Activated B cell treated with CpG ODN at 0.5 μM for 24 hours (primary cell): ENCODE measurements at regions not wholly inside any gene's neighbourhood (a gene's known extent, or its start where the extent isn't known, plus 50 kb on each side); places are given as distances from the start of the nearest gene placed in this dataset.

Experiments
- ATAC-seq: fragments of 200-7000 bp; cut with Tn5 transposase; one replicate; pipeline ENCODE4 v1.10.0; 2021; ENCODE audit warnings: low read depth, mild to moderate bottlenecking, moderate library complexity
- CTCF ChIA-PET: fragments of 350-600 bp; sonication (Branson Sonifier 250); formaldehyde crosslinking; loops from one replicate; lab custom pipeline; 2021; ENCODE audit warnings: antibody characterized with exemption; lab: Charles Lee
- POLR2A ChIA-PET: fragments of 350-600 bp; sonication (Branson Sonifier 250); formaldehyde crosslinking; loops from one replicate; lab custom pipeline; 2021; ENCODE audit warnings: antibody characterized with exemption; lab: Charles Lee
- DNase-seq: peaks from one replicate; pipeline ENCODE4 v3.0.0; 2022
- H3K27ac Mint-ChIP-seq: one replicate; pipeline ENCODE4 v1.8.0; 2020; ENCODE audit warnings: mixed read lengths
- H3K27me3 Mint-ChIP-seq: one replicate; pipeline ENCODE4 v1.8.0; 2021; ENCODE audit warnings: mixed read lengths
- H3K36me3 Mint-ChIP-seq: one replicate; pipeline ENCODE4 v1.8.0; 2021; ENCODE audit warnings: low read depth, mixed read lengths
- H3K4me1 Mint-ChIP-seq: one replicate; pipeline ENCODE4 v1.8.0; 2021; ENCODE audit warnings: mixed read lengths
- H3K4me3 Mint-ChIP-seq: one replicate; pipeline ENCODE4 v1.8.0; 2020; ENCODE audit warnings: mild to moderate bottlenecking, mixed read lengths
- H3K9me3 Mint-ChIP-seq: one replicate; pipeline ENCODE4 v1.8.0; 2020; ENCODE audit warnings: mixed read lengths
- intact Hi-C: fragments of 100-400 bp; cut with micrococcal nuclease; formaldehyde crosslinking; loops from one replicate; pipeline ENCODE4 v1.15.1; 2024
- TF ChIP-seq, protein P1 (sequence below): fragments of 200-600 bp; IDR thresholded peaks from one replicate; pipeline ENCODE4 v1.8.0; 2022; ENCODE audit warnings: antibody characterized with exemption, mild to moderate bottlenecking

- Mint-ChIP-seq H3K9me3 (peaks cover 1% of the 10 kb centered on the region), H3K4me1 (no peaks in the 10 kb centered on the region), H3K27ac (no peak overlapping the region), H3K36me3 (no peaks in the 10 kb centered on the region), H3K27me3 (no peaks in the 10 kb centered on the region), H3K4me3 (no peak overlapping the region)
- ATAC-seq (no peak), DNase-seq (no peak)
- POLR2A ChIA-PET: no interaction called here
- TF ChIP-seq, protein P1, sequence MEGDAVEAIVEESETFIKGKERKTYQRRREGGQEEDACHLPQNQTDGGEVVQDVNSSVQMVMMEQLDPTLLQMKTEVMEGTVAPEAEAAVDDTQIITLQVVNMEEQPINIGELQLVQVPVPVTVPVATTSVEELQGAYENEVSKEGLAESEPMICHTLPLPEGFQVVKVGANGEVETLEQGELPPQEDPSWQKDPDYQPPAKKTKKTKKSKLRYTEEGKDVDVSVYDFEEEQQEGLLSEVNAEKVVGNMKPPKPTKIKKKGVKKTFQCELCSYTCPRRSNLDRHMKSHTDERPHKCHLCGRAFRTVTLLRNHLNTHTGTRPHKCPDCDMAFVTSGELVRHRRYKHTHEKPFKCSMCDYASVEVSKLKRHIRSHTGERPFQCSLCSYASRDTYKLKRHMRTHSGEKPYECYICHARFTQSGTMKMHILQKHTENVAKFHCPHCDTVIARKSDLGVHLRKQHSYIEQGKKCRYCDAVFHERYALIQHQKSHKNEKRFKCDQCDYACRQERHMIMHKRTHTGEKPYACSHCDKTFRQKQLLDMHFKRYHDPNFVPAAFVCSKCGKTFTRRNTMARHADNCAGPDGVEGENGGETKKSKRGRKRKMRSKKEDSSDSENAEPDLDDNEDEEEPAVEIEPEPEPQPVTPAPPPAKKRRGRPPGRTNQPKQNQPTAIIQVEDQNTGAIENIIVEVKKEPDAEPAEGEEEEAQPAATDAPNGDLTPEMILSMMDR: no peak
- CTCF ChIA-PET: no interaction called here
- intact Hi-C loops: no loop called here
Observed at GRCh38 chr10:130233426-130233825, 97.2 kb downstream of the GLRX3 start.

- no peak for ATAC-seq
- DNase-seq: no peak
- Mint-ChIP-seq H3K4me3 (no peak overlapping the region), H3K27ac (no peak overlapping the region), H3K9me3 (no peaks in the 10 kb centered on the region), H3K36me3 (no peaks in the 10 kb centered on the region), H3K27me3 (no peaks in the 10 kb centered on the region), H3K4me1 (no peaks in the 10 kb centered on the region)
- intact Hi-C loops: no loop called here
- TF ChIP-seq, protein P1: no peak
- ChIA-PET CTCF (no interaction called here), POLR2A (no interaction called here)
Observed at GRCh38 chr10:130234171-130234965, 98.2 kb downstream of the GLRX3 start.

DNA sequence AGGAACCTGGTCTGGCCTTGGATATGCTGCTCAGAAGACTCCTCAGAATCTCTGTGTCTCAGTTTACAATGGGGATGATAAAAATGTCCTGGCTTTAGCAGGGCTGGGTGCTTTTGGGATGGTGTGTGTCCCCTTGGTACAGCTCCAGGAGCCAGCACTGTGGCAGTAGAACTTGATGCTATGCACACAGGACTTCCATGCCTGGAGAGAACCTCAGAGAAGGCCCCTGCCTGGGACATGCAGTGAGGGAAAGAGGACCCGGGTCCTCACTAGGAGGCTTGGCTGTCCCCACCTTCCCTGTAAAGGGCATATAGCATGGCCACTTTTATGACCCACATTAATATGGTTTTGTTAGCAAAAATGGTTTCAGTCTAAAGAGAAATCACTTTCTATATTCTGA lies 100.5 kb downstream of the GLRX3 start:
- POLR2A ChIA-PET: no interaction called here
- TF ChIP-seq, protein P1: no peak
- no peak for ATAC-seq
- Mint-ChIP-seq H3K27me3 (peaks cover 7% of the 10 kb centered on the region), H3K27ac (no peak overlapping the region), H3K36me3 (no peaks in the 10 kb centered on the region), H3K4me3 (no peak overlapping the region), H3K9me3 (peaks cover 5% of the 10 kb centered on the region), H3K4me1 (no peaks in the 10 kb centered on the region)
- CTCF ChIA-PET: no interaction called here
- intact Hi-C loops: no loop called here
- DNase-seq: no peak

DNA sequence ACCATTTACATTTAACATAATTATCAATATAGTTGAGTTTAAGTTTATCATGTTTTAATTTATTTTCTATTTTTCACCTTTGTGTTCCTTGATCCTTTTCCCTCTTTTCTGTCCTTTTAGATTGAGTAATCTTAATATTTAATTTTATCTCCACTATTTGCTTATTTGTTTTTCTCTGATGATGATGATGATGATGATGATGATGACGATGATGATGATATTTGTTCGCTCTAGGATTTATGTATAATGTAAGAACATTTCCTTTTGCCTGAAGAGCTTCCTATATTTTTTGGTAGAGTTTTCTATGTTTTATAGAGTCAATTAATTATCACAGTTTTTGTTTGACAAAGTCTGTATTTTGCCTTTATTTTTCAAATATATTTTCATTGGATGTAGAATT lies 104.2 kb downstream of the GLRX3 start:
- DNase-seq: no peak
- Mint-ChIP-seq H3K4me1 (no peaks in the 10 kb centered on the region), H3K27me3 (peaks cover 15% of the 10 kb centered on the region), H3K4me3 (no peak overlapping the region), H3K36me3 (no peaks in the 10 kb centered on the region), H3K27ac (no peak overlapping the region), H3K9me3 (peaks cover 6% of the 10 kb centered on the region)
- POLR2A ChIA-PET: no interaction called here
- ATAC-seq: no peak
- CTCF ChIA-PET: no interaction called here
- TF ChIP-seq, protein P1: no peak
- intact Hi-C loops: no loop called here

DNA sequence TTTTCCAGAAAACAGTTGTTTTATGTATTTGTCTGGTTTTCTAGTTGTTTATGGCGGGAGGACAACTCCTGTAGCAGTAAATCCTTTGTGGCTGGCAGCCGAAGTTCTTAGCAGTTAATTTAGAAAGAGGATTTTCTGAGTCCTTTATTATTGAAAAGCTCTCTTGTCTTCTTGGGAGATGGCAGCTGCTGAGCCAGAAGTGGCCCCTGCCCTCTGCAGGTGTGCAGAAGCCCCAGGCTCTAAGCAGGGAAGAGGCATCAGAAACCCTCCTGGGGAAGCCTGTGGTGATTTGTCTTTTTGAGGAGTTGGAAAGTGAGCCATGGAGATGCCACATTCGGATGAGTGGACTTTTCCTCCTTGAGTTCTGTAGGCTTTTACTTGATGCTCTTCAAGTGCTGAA lies 106.3 kb downstream of the GLRX3 start:
- intact Hi-C loops: no loop called here
- Mint-ChIP-seq H3K4me1 (no peaks in the 10 kb centered on the region), H3K9me3 (peaks cover 6% of the 10 kb centered on the region), H3K4me3 (no peak overlapping the region), H3K27me3 (peaks cover 16% of the 10 kb centered on the region), H3K36me3 (no peaks in the 10 kb centered on the region), H3K27ac (no peak overlapping the region)
- POLR2A ChIA-PET: no interaction called here
- no peak for ATAC-seq
- CTCF ChIA-PET: no interaction called here
- no peak for DNase-seq
- TF ChIP-seq, protein P1: no peak
